ENCODE measurements at regions not wholly inside any gene's neighbourhood (a gene's known extent, or its start where the extent isn't known, plus 50 kb on each side); places are given as distances from the start of the nearest gene placed in this dataset.

DNA sequence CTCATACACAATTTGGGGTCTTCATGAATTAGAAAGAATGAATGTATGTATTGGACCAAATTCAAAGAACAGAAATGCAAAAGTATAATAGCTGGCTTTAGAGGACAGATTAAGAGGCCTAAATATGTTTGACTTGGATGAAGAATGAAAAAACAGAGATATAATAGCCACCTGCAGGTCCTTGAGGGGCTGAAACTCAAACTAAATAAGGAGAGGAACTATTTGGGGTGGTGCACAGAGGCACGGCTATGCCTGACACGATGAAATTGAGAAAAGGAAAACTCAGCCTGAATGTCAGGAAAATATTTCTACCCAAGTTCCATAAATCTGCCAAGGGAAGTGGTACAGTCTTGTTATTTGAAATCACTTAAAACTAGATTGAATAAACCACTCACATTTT, 222.9 kb upstream of the DDHD1 start (continued):
- TF ChIP-seq, protein P1, sequence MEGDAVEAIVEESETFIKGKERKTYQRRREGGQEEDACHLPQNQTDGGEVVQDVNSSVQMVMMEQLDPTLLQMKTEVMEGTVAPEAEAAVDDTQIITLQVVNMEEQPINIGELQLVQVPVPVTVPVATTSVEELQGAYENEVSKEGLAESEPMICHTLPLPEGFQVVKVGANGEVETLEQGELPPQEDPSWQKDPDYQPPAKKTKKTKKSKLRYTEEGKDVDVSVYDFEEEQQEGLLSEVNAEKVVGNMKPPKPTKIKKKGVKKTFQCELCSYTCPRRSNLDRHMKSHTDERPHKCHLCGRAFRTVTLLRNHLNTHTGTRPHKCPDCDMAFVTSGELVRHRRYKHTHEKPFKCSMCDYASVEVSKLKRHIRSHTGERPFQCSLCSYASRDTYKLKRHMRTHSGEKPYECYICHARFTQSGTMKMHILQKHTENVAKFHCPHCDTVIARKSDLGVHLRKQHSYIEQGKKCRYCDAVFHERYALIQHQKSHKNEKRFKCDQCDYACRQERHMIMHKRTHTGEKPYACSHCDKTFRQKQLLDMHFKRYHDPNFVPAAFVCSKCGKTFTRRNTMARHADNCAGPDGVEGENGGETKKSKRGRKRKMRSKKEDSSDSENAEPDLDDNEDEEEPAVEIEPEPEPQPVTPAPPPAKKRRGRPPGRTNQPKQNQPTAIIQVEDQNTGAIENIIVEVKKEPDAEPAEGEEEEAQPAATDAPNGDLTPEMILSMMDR (IDR thresholded peaks at IDR 0.05; ENCODE audit: control extremely low read depth in 1 of 3, insufficient read depth in 1 of 3, low read depth in 1 of 3, low read length in 3 of 3): no peak

Measured in H1 (cell line).